Endothelial cell of umbilical vein (primary cell): ENCODE measurements at regions not wholly inside any gene's neighbourhood (a gene's known extent, or its start where the extent isn't known, plus 50 kb on each side); places are given as distances from the start of the nearest gene placed in this dataset.

ENCODE experiments used
- BruUV-seq: library from RNA; stranded (reverse); fragments of 400-500 nt; replicated peaks from 2 replicates; lab custom pipeline; 2021; lab: Mats Ljungman, UMichigan
- CTCF ChIA-PET: fragments of 300-600, 350-600 bp; sonication (Branson Sonifier 250); formaldehyde crosslinking; loops from one replicate; lab custom pipeline; 2021; ENCODE audit warnings: antibody characterized with exemption, inconsistent platforms; lab: Charles Lee
- POLR2A ChIA-PET: fragments of 300-600, 350-600 bp; sonication (Branson Sonifier 250); formaldehyde crosslinking; loops from one replicate; lab custom pipeline; 2021; ENCODE audit warnings: antibody characterized with exemption, inconsistent platforms; lab: Charles Lee
- DNase-seq: peaks from one replicate; pipeline ENCODE4 v3.0.0-alpha.2; 2011; ENCODE audit warnings: low read depth, low spot score
- FAIRE-seq: peaks from 2 replicates; lab custom pipeline; 2011; peaks lifted over from hg19 to GRCh38; lab: Jason Lieb, UNC
- H2AFZ ChIP-seq: 2 replicates; pipeline ENCODE4 v1.6.0; 2012; ENCODE audit warnings: low read depth, low read length, control low read depth, inconsistent platforms
- H3K27ac ChIP-seq: 2 replicates; pipeline ENCODE4 v1.5.1; 2011; ENCODE audit warnings: low read depth, mild to moderate bottlenecking, control low read depth, low read length, moderate library complexity; ENCODE audit not compliant: insufficient read depth
- H3K27me3 ChIP-seq, 2 experiments: 2 replicates each; pipeline versions ENCODE4 v1.6.0 to v1.6.1; 2011; ENCODE audit warnings: low read length in 2 of 2, mixed read lengths in 1 of 2; ENCODE audit not compliant: control insufficient read depth in 2 of 2, insufficient read depth in 2 of 2
- H3K36me3 ChIP-seq, 2 experiments: 2 replicates in 1 of 2; 3 replicates in 1 of 2; pipeline ENCODE4 v1.5.1; 2011; ENCODE audit warnings: low read length in 2 of 2, mild to moderate bottlenecking in 1 of 2, moderate library complexity in 1 of 2; ENCODE audit not compliant: control insufficient read depth in 2 of 2, insufficient read depth in 2 of 2; ENCODE audit errors: extremely low read depth in 1 of 2
- H3K4me1 ChIP-seq: 3 replicates; pipeline ENCODE4 v1.5.1; 2011; ENCODE audit warnings: mild to moderate bottlenecking, low read length; ENCODE audit not compliant: control insufficient read depth, insufficient read depth; ENCODE audit errors: extremely low read depth
- H3K4me2 ChIP-seq: 2 replicates; pipeline ENCODE4 v1.6.1; 2011; ENCODE audit warnings: low read length, control low read depth, mixed read lengths; ENCODE audit not compliant: insufficient read depth
- H3K4me3 ChIP-seq, 3 experiments: fragments of 200-600 bp in 1 of 3; sonication (generic), shearing (Covaris generic) in 1 of 3; replicated peaks in 1 of 3; 2 replicates each; pipeline ENCODE4 v1.5.1; 2011 to 2016; ENCODE audit warnings: control low read depth in 3 of 3, low read length in 3 of 3, mild to moderate bottlenecking in 2 of 3, inconsistent platforms in 1 of 3, low read depth in 1 of 3, moderate library complexity in 1 of 3; ENCODE audit not compliant: insufficient read depth in 1 of 3
- H3K79me2 ChIP-seq: 2 replicates; pipeline ENCODE4 v1.6.0; 2012; ENCODE audit warnings: low read length, inconsistent platforms; ENCODE audit not compliant: control insufficient read depth, insufficient read depth
- H3K9ac ChIP-seq: replicated peaks from 2 replicates; pipeline ENCODE3; 2011; ENCODE audit warnings: low read length, control low read depth; ENCODE audit not compliant: insufficient read depth; ENCODE audit errors: extremely low read depth
- H3K9me1 ChIP-seq: replicated peaks from 3 replicates; pipeline ENCODE4 v1.6.0; 2011; ENCODE audit warnings: mild to moderate bottlenecking, low read length; ENCODE audit not compliant: control insufficient read depth, insufficient read depth; ENCODE audit errors: extremely low read depth
- H3K9me3 ChIP-seq: replicated peaks from 2 replicates; pipeline ENCODE4 v1.5.1; 2012; ENCODE audit warnings: low read length, inconsistent platforms; ENCODE audit not compliant: control insufficient read depth, insufficient read depth
- H4K20me1 ChIP-seq: replicated peaks from 2 replicates; pipeline ENCODE3; 2011; ENCODE audit warnings: mild to moderate bottlenecking, low read length; ENCODE audit not compliant: control insufficient read depth, insufficient read depth; ENCODE audit errors: extremely low read depth
- CTCF ChIP-seq, 2 donors: IDR thresholded peaks; 1 replicate in 1 of 2; 2 replicates in 1 of 2; pipeline ENCODE4 v1.5.1; 2011; ENCODE audit warnings: low read length in 2 of 2, mild to moderate bottlenecking in 2 of 2, moderate library complexity in 2 of 2, control low read depth in 1 of 2, inconsistent platforms in 1 of 2, low read depth in 1 of 2; ENCODE audit not compliant: insufficient read depth in 1 of 2; ENCODE audit errors: extremely low read depth in 1 of 2
- EZH2 ChIP-seq: IDR thresholded peaks from 2 replicates; pipeline ENCODE4 v1.6.1; 2012; ENCODE audit warnings: borderline replicate concordance, low read depth, mild to moderate bottlenecking, moderate library complexity, low read length, inconsistent platforms; ENCODE audit not compliant: severe bottlenecking
- FOS ChIP-seq: IDR thresholded peaks from 2 replicates; pipeline ENCODE4 v1.6.1; 2011; ENCODE audit warnings: mild to moderate bottlenecking, low read length, moderate library complexity, borderline replicate concordance; ENCODE audit not compliant: insufficient read depth
- GATA2 ChIP-seq: IDR thresholded peaks from 2 replicates; pipeline ENCODE4 v1.7.0; 2011; ENCODE audit warnings: low read depth, mild to moderate bottlenecking, moderate library complexity, mixed read lengths, low read length; ENCODE audit not compliant: insufficient read length, insufficient read depth
- JUN ChIP-seq: IDR thresholded peaks from 2 replicates; pipeline ENCODE4 v1.6.1; 2011; ENCODE audit warnings: borderline replicate concordance, low read depth; ENCODE audit not compliant: insufficient read length, insufficient read depth
- MAX ChIP-seq: IDR thresholded peaks from 2 replicates; pipeline ENCODE4 v1.6.1; 2011; ENCODE audit not compliant: insufficient read depth, insufficient read length
- POLR2AphosphoS5 ChIP-seq: IDR thresholded peaks from 2 replicates; pipeline ENCODE4 v1.6.1; 2012; ENCODE audit warnings: low read depth, mild to moderate bottlenecking, control low read depth, low read length, moderate library complexity; ENCODE audit not compliant: insufficient read depth
- dilution Hi-C: fragments of 300-500 bp; cut with MboI; formaldehyde crosslinking; loops from one replicate; pipeline ENCODE4 v1.15.0; 2019; ENCODE audit warnings: low sequenced_read_pairs; ENCODE audit not compliant: extremely low pct_ligation_motif_present
- intact Hi-C: fragments of 100-400 bp; cut with micrococcal nuclease; formaldehyde crosslinking; loops from one replicate; pipeline ENCODE4 v1.10.0; 2022

- Histone ChIP-seq H3K36me3 (no peaks in the 10 kb centered on the region), H3K4me3 (no peak overlapping the region), H2AFZ (no peak overlapping the region), H3K27ac (no peak overlapping the region), H3K4me2 (no peak overlapping the region), H4K20me1 (no peaks in the 10 kb centered on the region), H3K9me3 (no peaks in the 10 kb centered on the region), H3K79me2 (no peaks in the 10 kb centered on the region), H3K9ac (no peak overlapping the region), H3K9me1 (no peaks in the 10 kb centered on the region), H3K27me3 (no peaks in the 10 kb centered on the region), H3K4me1 (no peaks in the 10 kb centered on the region)
- POLR2A ChIA-PET = no interaction called here
- no peak for TF ChIP-seq EZH2
- TF ChIP-seq FOS = no peak
- TF ChIP-seq POLR2AphosphoS5 = no peak
- no peak for TF ChIP-seq CTCF (IDR thresholded peaks at IDR 0.05; ENCODE audit: extremely low read depth in 1 of 2, insufficient read depth in 1 of 2, low read depth in 1 of 2, low read length in 2 of 2)
- TF ChIP-seq JUN = no peak
- TF ChIP-seq MAX = no peak
- TF ChIP-seq GATA2 = no peak
- dilution Hi-C loops (no loop called here), intact Hi-C loops (no loop called here)
- no TSS peak for BruUV-seq
- CTCF ChIA-PET = no interaction called here
- FAIRE-seq (no peak), DNase-seq (no peak)
These were observed 317.2 kb upstream of the FKBP1C start for GRCh38 chr6:62894114-62894513.
